HEK293T (cell line): ENCODE measurements at regions not wholly inside any gene's neighbourhood (a gene's known extent, or its start where the extent isn't known, plus 50 kb on each side); places are given as distances from the start of the nearest gene placed in this dataset.

Experiments used
- ARNT ChIP-seq: fragments of 450-650 bp; IDR thresholded peaks from 2 replicates; pipeline ENCODE4 v1.6.1; 2017; ENCODE audit warnings: mild to moderate bottlenecking
- BHLHE40 ChIP-seq: fragments of 450-650 bp; IDR thresholded peaks from 2 replicates; pipeline ENCODE4 v1.6.1; 2016; ENCODE audit warnings: mild to moderate bottlenecking, moderate library complexity, borderline replicate concordance
- ELF4 ChIP-seq: fragments of 450-650 bp; IDR thresholded peaks from 2 replicates; pipeline ENCODE4 v1.6.1; 2017; ENCODE audit warnings: antibody characterized with exemption
- FOXA1 ChIP-seq: fragments of 450-650 bp; IDR thresholded peaks from 2 replicates; pipeline ENCODE4 v1.6.1; 2016; ENCODE audit warnings: mild to moderate bottlenecking
- FOXK2 ChIP-seq: fragments of 450-650 bp; IDR thresholded peaks from 2 replicates; pipeline ENCODE4 v1.6.1; 2016; ENCODE audit warnings: mild to moderate bottlenecking
- SUZ12 ChIP-seq: fragments of 450-650 bp; IDR thresholded peaks from 2 replicates; pipeline ENCODE4 v1.6.1; 2016; ENCODE audit warnings: mild to moderate bottlenecking

DNA sequence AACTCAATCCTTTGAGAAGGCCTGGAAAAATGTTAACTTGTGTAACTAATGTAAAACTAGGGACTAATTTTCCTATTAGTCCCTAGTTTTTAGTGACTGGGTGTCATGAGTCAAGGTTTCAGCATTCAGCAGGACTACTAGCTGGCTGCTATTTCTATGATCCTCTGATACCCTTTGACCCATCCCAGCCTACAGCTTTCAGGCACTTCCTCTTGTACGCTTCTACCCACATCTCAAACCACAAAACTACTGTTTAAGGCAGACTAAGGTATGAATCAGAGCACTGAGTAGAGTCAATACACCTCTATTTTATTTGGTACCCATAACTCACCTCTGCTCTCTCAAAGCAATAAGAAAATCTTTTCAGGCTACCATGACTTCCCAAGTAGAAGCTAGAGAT is 809.6 kb downstream of the PDHA2 start:
- TF ChIP-seq FOXA1 = no peak
- no peak for TF ChIP-seq ELF4
- TF ChIP-seq ARNT = no peak
- TF ChIP-seq BHLHE40 = no peak
- no peak for TF ChIP-seq SUZ12
- no peak for TF ChIP-seq FOXK2
